Keratinocyte (primary cell): ENCODE measurements at regions not wholly inside any gene's neighbourhood (a gene's known extent, or its start where the extent isn't known, plus 50 kb on each side); places are given as distances from the start of the nearest gene placed in this dataset.

ENCODE experiments used
- DNase-seq: peaks from one replicate; pipeline ENCODE4 v3.0.0-alpha.2; 2011; ENCODE audit warnings: low read depth, missing footprints, low spot score
- FAIRE-seq: peaks from 2 replicates; lab custom pipeline; 2011; peaks lifted over from hg19 to GRCh38; lab: Jason Lieb, UNC
- H2AFZ ChIP-seq: 2 replicates; pipeline ENCODE4 v1.6.0; 2012; ENCODE audit warnings: low read length, control low read depth, inconsistent platforms; ENCODE audit not compliant: control insufficient read depth
- H3K27ac ChIP-seq: 2 replicates; pipeline ENCODE4 v1.5.1; 2011; ENCODE audit warnings: low read length; ENCODE audit not compliant: control insufficient read depth, insufficient read depth
- H3K27me3 ChIP-seq: 3 replicates; pipeline ENCODE4 v1.6.0; 2011; ENCODE audit warnings: low read length; ENCODE audit not compliant: control insufficient read depth, insufficient read depth; ENCODE audit errors: extremely low read depth
- H3K36me3 ChIP-seq, 2 experiments: 2 replicates in 1 of 2; 3 replicates in 1 of 2; pipeline ENCODE4 v1.5.1; 2011; ENCODE audit warnings: low read length in 2 of 2, mild to moderate bottlenecking in 1 of 2; ENCODE audit not compliant: control insufficient read depth in 2 of 2, insufficient read depth in 2 of 2; ENCODE audit errors: extremely low read depth in 1 of 2
- H3K4me1 ChIP-seq: 3 replicates; pipeline ENCODE4 v1.5.1; 2011; ENCODE audit warnings: low read length; ENCODE audit not compliant: control insufficient read depth, insufficient read depth; ENCODE audit errors: extremely low read depth
- H3K4me2 ChIP-seq: 3 replicates; pipeline ENCODE4 v1.6.0; 2011; ENCODE audit warnings: low read depth, low read length; ENCODE audit not compliant: control insufficient read depth, insufficient read depth; ENCODE audit errors: extremely low read depth
- H3K4me3 ChIP-seq, 3 experiments: fragments of 200-600 bp in 1 of 3; sonication (generic) in 1 of 3; 2 replicates in 2 of 3; 3 replicates in 1 of 3; pipeline ENCODE4 v1.5.1; 2011 to 2016; ENCODE audit warnings: low read length in 3 of 3, mild to moderate bottlenecking in 3 of 3, control low read depth in 2 of 3, inconsistent platforms in 1 of 3, low read depth in 1 of 3, mixed read lengths in 1 of 3, mixed run types in 1 of 3, moderate library complexity in 1 of 3; ENCODE audit not compliant: control insufficient read depth in 2 of 3, insufficient read depth in 2 of 3; ENCODE audit errors: extremely low read depth in 1 of 3
- H3K79me2 ChIP-seq: 2 replicates; pipeline ENCODE4 v1.6.0; 2012; ENCODE audit warnings: low read length; ENCODE audit not compliant: control insufficient read depth, insufficient read depth
- H3K9ac ChIP-seq: 3 replicates; pipeline ENCODE4 v1.6.0; 2011; ENCODE audit warnings: low read length; ENCODE audit not compliant: control insufficient read depth, insufficient read depth; ENCODE audit errors: extremely low read depth
- H3K9me1 ChIP-seq: 3 replicates; pipeline ENCODE4 v1.6.0; 2011; ENCODE audit warnings: low read length; ENCODE audit not compliant: control insufficient read depth, insufficient read depth; ENCODE audit errors: extremely low read depth
- H3K9me3 ChIP-seq: 2 replicates; pipeline ENCODE4 v1.5.1; 2012; ENCODE audit warnings: low read depth, low read length; ENCODE audit not compliant: control insufficient read depth
- H4K20me1 ChIP-seq: 3 replicates; pipeline ENCODE4 v1.6.0; 2011; ENCODE audit warnings: low read length; ENCODE audit not compliant: control insufficient read depth, insufficient read depth; ENCODE audit errors: extremely low read depth
- EZH2 ChIP-seq: IDR thresholded peaks from one replicate; pipeline ENCODE4 v1.6.1; 2012; ENCODE audit warnings: inconsistent platforms, mild to moderate bottlenecking, low read length, moderate library complexity
- dilution Hi-C: fragments of 300-500 bp; cut with MboI; formaldehyde crosslinking; loops from one replicate; pipeline ENCODE4 v1.7.0; 2020; ENCODE audit warnings: low sequenced_read_pairs; ENCODE audit not compliant: extremely low pct_ligation_motif_present
- TF ChIP-seq, protein P1 (sequence below), 3 experiments: IDR thresholded peaks in 1 of 3; conservative IDR thresholded peaks in 1 of 3; optimal IDR thresholded peaks in 1 of 3; 2 replicates in 2 of 3; 3 replicates in 1 of 3; pipeline versions ENCODE3 to v1.5.1; 2011; ENCODE audit warnings: low read length in 3 of 3, mild to moderate bottlenecking in 3 of 3, moderate library complexity in 2 of 3, control low read depth in 1 of 3, inconsistent platforms in 1 of 3; ENCODE audit not compliant: insufficient read depth in 2 of 3; ENCODE audit errors: extremely low read depth in 1 of 3

DNA sequence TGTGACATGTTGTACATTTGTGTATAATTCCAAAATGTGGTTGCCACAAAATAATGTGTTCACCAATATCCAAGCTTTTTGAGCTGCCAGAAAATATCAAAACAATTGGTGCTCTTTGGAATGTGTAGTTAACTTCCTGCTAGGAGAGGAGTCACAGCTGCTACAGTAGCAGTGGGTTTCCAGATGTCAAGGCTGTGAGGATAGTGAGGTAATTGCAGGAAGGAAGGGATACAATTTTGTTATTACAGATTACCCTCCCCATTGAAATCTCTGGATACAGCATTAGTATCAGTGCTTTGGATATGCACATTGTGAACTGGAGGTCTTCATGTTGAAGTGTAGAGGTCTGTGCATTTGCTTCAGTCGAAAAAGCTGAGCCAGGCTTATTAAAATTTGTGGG is 253.2 kb downstream of the PTPRC start:
- Histone ChIP-seq H3K4me1 (no peaks in the 10 kb centered on the region), H3K9me3 (no peaks in the 10 kb centered on the region), H3K27ac (no peak overlapping the region), H2AFZ (no peak overlapping the region), H4K20me1 (no peaks in the 10 kb centered on the region), H3K9me1 (no peaks in the 10 kb centered on the region), H3K4me3 (no peak overlapping the region), H3K9ac (no peak overlapping the region), H3K27me3 (no peaks in the 10 kb centered on the region), H3K4me2 (no peak overlapping the region), H3K79me2 (peaks cover 5% of the 10 kb centered on the region), H3K36me3 (no peaks in the 10 kb centered on the region)
- no peak for TF ChIP-seq EZH2
- TF ChIP-seq, protein P1, sequence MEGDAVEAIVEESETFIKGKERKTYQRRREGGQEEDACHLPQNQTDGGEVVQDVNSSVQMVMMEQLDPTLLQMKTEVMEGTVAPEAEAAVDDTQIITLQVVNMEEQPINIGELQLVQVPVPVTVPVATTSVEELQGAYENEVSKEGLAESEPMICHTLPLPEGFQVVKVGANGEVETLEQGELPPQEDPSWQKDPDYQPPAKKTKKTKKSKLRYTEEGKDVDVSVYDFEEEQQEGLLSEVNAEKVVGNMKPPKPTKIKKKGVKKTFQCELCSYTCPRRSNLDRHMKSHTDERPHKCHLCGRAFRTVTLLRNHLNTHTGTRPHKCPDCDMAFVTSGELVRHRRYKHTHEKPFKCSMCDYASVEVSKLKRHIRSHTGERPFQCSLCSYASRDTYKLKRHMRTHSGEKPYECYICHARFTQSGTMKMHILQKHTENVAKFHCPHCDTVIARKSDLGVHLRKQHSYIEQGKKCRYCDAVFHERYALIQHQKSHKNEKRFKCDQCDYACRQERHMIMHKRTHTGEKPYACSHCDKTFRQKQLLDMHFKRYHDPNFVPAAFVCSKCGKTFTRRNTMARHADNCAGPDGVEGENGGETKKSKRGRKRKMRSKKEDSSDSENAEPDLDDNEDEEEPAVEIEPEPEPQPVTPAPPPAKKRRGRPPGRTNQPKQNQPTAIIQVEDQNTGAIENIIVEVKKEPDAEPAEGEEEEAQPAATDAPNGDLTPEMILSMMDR (optimal IDR thresholded peaks at IDR 0.05 in 1 of 3, IDR thresholded peaks at IDR 0.05 in 1 of 3, conservative IDR thresholded peaks at IDR 0.05 in 1 of 3; ENCODE audit: extremely low read depth in 1 of 3, insufficient read depth in 2 of 3, low read length in 3 of 3) = no peak
- FAIRE-seq (no peak), DNase-seq (no peak)
- dilution Hi-C loops = no loop called here

DNA sequence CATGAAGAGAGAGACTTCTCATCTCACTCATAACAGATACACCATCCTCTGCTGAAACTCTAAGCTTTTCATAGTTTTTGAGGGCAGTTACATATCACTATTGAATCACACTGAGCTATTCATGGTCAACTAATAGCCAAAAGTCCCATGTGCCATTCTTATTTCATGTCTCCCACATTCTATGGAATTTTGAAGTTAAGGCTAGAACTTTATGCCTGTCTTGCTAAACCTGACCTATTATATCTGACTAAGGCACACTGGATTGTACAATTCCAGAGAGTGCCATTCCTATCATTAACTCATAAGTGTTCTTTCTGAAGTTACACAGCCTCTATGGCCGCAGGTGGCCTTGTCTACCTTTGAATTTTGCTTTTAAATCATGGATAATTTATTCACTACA is 254.3 kb downstream of the PTPRC start:
- TF ChIP-seq, protein P1 (optimal IDR thresholded peaks at IDR 0.05 in 1 of 3, IDR thresholded peaks at IDR 0.05 in 1 of 3, conservative IDR thresholded peaks at IDR 0.05 in 1 of 3; ENCODE audit: extremely low read depth in 1 of 3, insufficient read depth in 2 of 3, low read length in 3 of 3) = no peak
- TF ChIP-seq EZH2 = no peak
- H3K4me1 ChIP-seq = no peaks in the 10 kb centered on the region
- H2AFZ ChIP-seq = no peak overlapping the region
- H3K27me3 ChIP-seq = no peaks in the 10 kb centered on the region
- H3K4me2 ChIP-seq = no peak overlapping the region
- no peak overlapping the region for H3K4me3 ChIP-seq
- H4K20me1 ChIP-seq = no peaks in the 10 kb centered on the region
- H3K9ac ChIP-seq = no peak overlapping the region
- H3K27ac ChIP-seq = no peak overlapping the region
- H3K9me3 ChIP-seq = no peaks in the 10 kb centered on the region
- dilution Hi-C loops = no loop called here
- H3K9me1 ChIP-seq = no peaks in the 10 kb centered on the region
- FAIRE-seq = no peak
- no peak for DNase-seq
- no peaks in the 10 kb centered on the region for H3K36me3 ChIP-seq
- peaks cover 5% of the 10 kb centered on the region for H3K79me2 ChIP-seq
